ENCODE measurements at regions not wholly inside any gene's neighbourhood (a gene's known extent, or its start where the extent isn't known, plus 50 kb on each side); places are given as distances from the start of the nearest gene placed in this dataset.

- Histone ChIP-seq H3F3A (ENCODE audit: low read depth) (peaks cover 9% of the 10 kb centered on the region), H3K4me3 (ENCODE audit: low read length, poor library complexity, severe bottlenecking) (no peak overlapping the region), H4K20me1 (ENCODE audit: insufficient read depth, low read length, poor library complexity, severe bottlenecking) (no peaks in the 10 kb centered on the region), H3K36me3 (ENCODE audit: insufficient read depth, low read length) (no peaks in the 10 kb centered on the region), H3K79me2 (ENCODE audit: insufficient read depth, low read length) (no peaks in the 10 kb centered on the region), H3K9me2 (replicated peaks; ENCODE audit: low read depth, low read length) (no peaks in the 10 kb centered on the region), H3K9me3 (ENCODE audit: insufficient read depth, low read depth, low read length) (peaks cover 10% of the 10 kb centered on the region; the same call in 1 of the 2 replicates), H3K4me2 (ENCODE audit: low read depth, low read length, poor library complexity, severe bottlenecking) (no peak overlapping the region), H3K4me1 (ENCODE audit: insufficient read depth, low read length, poor library complexity, severe bottlenecking) (peaks cover 55% of the 10 kb centered on the region), H3K27me3 (ENCODE audit: insufficient read depth, low read length, poor library complexity, severe bottlenecking) (no peaks in the 10 kb centered on the region), H3K9ac (ENCODE audit: low read depth, low read length, poor library complexity, severe bottlenecking) (no peak overlapping the region), H2AFZ (ENCODE audit: low read length) (no peak overlapping the region)
- TF ChIP-seq, protein P1, sequence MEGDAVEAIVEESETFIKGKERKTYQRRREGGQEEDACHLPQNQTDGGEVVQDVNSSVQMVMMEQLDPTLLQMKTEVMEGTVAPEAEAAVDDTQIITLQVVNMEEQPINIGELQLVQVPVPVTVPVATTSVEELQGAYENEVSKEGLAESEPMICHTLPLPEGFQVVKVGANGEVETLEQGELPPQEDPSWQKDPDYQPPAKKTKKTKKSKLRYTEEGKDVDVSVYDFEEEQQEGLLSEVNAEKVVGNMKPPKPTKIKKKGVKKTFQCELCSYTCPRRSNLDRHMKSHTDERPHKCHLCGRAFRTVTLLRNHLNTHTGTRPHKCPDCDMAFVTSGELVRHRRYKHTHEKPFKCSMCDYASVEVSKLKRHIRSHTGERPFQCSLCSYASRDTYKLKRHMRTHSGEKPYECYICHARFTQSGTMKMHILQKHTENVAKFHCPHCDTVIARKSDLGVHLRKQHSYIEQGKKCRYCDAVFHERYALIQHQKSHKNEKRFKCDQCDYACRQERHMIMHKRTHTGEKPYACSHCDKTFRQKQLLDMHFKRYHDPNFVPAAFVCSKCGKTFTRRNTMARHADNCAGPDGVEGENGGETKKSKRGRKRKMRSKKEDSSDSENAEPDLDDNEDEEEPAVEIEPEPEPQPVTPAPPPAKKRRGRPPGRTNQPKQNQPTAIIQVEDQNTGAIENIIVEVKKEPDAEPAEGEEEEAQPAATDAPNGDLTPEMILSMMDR (conservative IDR thresholded peaks at IDR 0.05; ENCODE audit: low read length): no peak
- TF ChIP-seq EZH2phosphoT487 (IDR thresholded peaks at IDR 0.05; ENCODE audit: borderline replicate concordance): no peak
Observed at GRCh38 chr5:52728686-52729085, 59.0 kb upstream of the ITGA1 start.

DNA sequence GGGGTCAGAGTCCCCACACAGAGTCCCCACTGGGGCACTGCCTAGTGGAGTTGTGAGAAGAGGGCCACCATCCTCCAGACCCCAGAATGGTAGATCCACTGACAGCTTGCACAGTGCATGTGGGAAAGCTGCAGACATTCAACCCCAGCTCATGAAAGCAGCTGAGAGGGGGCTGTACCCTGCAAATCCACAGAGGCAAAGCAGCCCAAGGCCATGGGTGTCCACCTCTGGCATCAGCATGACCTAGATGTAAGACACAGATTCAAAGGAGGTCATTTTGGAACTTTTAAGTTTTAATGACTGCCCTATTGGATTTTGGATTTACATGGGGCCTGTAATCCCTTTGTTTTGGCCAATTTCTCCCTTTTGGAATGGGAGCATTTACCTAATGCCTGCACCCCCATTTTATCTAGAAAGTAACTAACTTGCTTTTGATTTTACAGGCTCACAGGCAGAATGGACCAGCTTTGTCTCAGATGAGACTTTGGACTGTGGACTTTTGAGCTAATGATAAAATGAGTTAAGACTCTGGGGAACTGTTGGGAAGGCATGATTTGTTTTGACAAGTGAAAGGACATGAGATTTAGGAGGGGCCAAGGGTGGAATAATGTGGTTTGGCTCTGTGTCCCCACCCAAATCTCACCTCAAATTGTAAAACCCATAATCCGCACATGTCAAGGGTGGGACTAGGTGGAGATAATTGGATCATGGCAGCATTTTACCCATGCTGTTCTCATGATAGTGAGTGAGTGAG, 56.3 kb upstream of the ITGA1 start:
- H3K4me1 ChIP-seq (ENCODE audit: insufficient read depth, low read length, poor library complexity, severe bottlenecking): peaks cover 41% of the 10 kb centered on the region

GRCh38 chr5:52734557-52734956, 53.2 kb upstream of the ITGA1 start:
- Histone ChIP-seq H3F3A (ENCODE audit: low read depth) (peaks cover 21% of the 10 kb centered on the region), H4K20me1 (ENCODE audit: insufficient read depth, low read length, poor library complexity, severe bottlenecking) (no peaks in the 10 kb centered on the region), H3K27me3 (ENCODE audit: insufficient read depth, low read length, poor library complexity, severe bottlenecking) (no peaks in the 10 kb centered on the region), H3K4me1 (ENCODE audit: insufficient read depth, low read length, poor library complexity, severe bottlenecking) (peaks cover 42% of the 10 kb centered on the region), H3K36me3 (ENCODE audit: insufficient read depth, low read length) (no peaks in the 10 kb centered on the region), H3K9ac (ENCODE audit: low read depth, low read length, poor library complexity, severe bottlenecking) (no peak overlapping the region), H3K9me2 (replicated peaks; ENCODE audit: low read depth, low read length) (no peaks in the 10 kb centered on the region), H2AFZ (ENCODE audit: low read length) (no peak overlapping the region), H3K4me2 (ENCODE audit: low read depth, low read length, poor library complexity, severe bottlenecking) (no peak overlapping the region), H3K9me3 (ENCODE audit: insufficient read depth, low read depth, low read length) (peaks cover 14% of the 10 kb centered on the region; the same call in 1 of the 2 replicates), H3K79me2 (ENCODE audit: insufficient read depth, low read length) (no peaks in the 10 kb centered on the region), H3K4me3 (ENCODE audit: low read length, poor library complexity, severe bottlenecking) (no peak overlapping the region)
- TF ChIP-seq, protein P1 (conservative IDR thresholded peaks at IDR 0.05; ENCODE audit: low read length): no peak
- TF ChIP-seq EZH2phosphoT487 (IDR thresholded peaks at IDR 0.05; ENCODE audit: borderline replicate concordance): no peak

More for the DNA sequence above, 56.3 kb upstream of the ITGA1 start:
- Histone ChIP-seq H3K27me3 (ENCODE audit: insufficient read depth, low read length, poor library complexity, severe bottlenecking) (no peaks in the 10 kb centered on the region), H3F3A (ENCODE audit: low read depth) (no peaks in the 10 kb centered on the region), H3K9me3 (ENCODE audit: insufficient read depth, low read depth, low read length) (peaks cover 10% of the 10 kb centered on the region; the same call in 1 of the 2 replicates), H3K36me3 (ENCODE audit: insufficient read depth, low read length) (no peaks in the 10 kb centered on the region), H3K4me3 (ENCODE audit: low read length, poor library complexity, severe bottlenecking) (no peak overlapping the region), H3K9me2 (replicated peaks; ENCODE audit: low read depth, low read length) (no peaks in the 10 kb centered on the region), H3K9ac (ENCODE audit: low read depth, low read length, poor library complexity, severe bottlenecking) (no peak overlapping the region), H3K79me2 (ENCODE audit: insufficient read depth, low read length) (no peaks in the 10 kb centered on the region), H2AFZ (ENCODE audit: low read length) (no peak overlapping the region), H3K4me2 (ENCODE audit: low read depth, low read length, poor library complexity, severe bottlenecking) (no peak overlapping the region), H4K20me1 (ENCODE audit: insufficient read depth, low read length, poor library complexity, severe bottlenecking) (no peaks in the 10 kb centered on the region)
- TF ChIP-seq EZH2phosphoT487 (IDR thresholded peaks at IDR 0.05; ENCODE audit: borderline replicate concordance): no peak
- TF ChIP-seq, protein P1 (conservative IDR thresholded peaks at IDR 0.05; ENCODE audit: low read length): no peak

Measured in Loucy (cell line).